ENCODE measurements at regions not wholly inside any gene's neighbourhood (a gene's known extent, or its start where the extent isn't known, plus 50 kb on each side); places are given as distances from the start of the nearest gene placed in this dataset.

DNA sequence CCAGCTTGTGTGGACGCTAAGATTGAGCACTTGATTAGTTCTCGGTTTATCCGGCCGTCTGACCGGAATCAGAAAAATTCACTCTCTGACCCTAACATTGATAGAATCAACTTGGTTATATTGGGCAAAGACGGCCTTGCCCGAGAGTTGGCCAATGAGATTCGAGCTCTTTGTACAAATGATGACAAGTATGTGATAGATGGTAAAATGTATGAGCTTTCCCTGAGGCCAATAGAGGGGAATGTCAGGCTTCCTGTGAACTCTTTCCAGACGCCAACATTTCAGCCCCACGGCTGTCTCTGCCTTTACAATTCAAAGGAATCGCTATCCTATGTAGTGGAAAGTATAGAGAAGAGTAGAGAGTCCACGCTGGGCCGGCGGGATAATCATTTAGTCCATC, 59.6 kb downstream of the ARHGAP35 start:
- intact Hi-C loops (cut with micrococcal nuclease), result loop anchor here (10.0 kb wide), 1 partner anchor 56 kb away; the partner anchor contains the start of gene ARHGAP35
- BruUV-seq (replicated peaks), result no TSS peak
- DNase-seq (no peak), ATAC-seq (no peak)
- Histone ChIP-seq H4K20me1 (ENCODE audit: low read length) (no peaks in the 10 kb centered on the region), H3K9me3 (ENCODE audit: low read length) (no peaks in the 10 kb centered on the region), H3K27ac (ENCODE audit: low read length) (no peak overlapping the region), H3F3A (ENCODE audit: low read length, unreplicated experiment) (peaks cover 9% of the 10 kb centered on the region), H3K4me2 (ENCODE audit: low read length) (no peak overlapping the region), H3K79me2 (ENCODE audit: low read length) (peaks cover 86% of the 10 kb centered on the region), H3K9me2 (replicated peaks; ENCODE audit: low read length) (no peaks in the 10 kb centered on the region), H3K36me3 (ENCODE audit: low read depth, low read length) (peaks cover 22% of the 10 kb centered on the region), H3K4me3 (ENCODE audit: low read length) (no peak overlapping the region), H3K4me1 (ENCODE audit: insufficient read depth, low read length) (peaks cover 36% of the 10 kb centered on the region), H3K27me3 (ENCODE audit: low read length) (no peaks in the 10 kb centered on the region), H2AFZ (ENCODE audit: low read length) (no peak overlapping the region), H3K9ac (ENCODE audit: low read length) (no peak overlapping the region)
- no peak for TF ChIP-seq EZH2 (IDR thresholded peaks at IDR 0.05; ENCODE audit: low read length, unreplicated experiment)
- TF ChIP-seq, protein P1, sequence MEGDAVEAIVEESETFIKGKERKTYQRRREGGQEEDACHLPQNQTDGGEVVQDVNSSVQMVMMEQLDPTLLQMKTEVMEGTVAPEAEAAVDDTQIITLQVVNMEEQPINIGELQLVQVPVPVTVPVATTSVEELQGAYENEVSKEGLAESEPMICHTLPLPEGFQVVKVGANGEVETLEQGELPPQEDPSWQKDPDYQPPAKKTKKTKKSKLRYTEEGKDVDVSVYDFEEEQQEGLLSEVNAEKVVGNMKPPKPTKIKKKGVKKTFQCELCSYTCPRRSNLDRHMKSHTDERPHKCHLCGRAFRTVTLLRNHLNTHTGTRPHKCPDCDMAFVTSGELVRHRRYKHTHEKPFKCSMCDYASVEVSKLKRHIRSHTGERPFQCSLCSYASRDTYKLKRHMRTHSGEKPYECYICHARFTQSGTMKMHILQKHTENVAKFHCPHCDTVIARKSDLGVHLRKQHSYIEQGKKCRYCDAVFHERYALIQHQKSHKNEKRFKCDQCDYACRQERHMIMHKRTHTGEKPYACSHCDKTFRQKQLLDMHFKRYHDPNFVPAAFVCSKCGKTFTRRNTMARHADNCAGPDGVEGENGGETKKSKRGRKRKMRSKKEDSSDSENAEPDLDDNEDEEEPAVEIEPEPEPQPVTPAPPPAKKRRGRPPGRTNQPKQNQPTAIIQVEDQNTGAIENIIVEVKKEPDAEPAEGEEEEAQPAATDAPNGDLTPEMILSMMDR (conservative IDR thresholded peaks at IDR 0.05; ENCODE audit: low read depth, low read length), result no peak
- no peak for TF ChIP-seq EZH2phosphoT487 (IDR thresholded peaks at IDR 0.05; ENCODE audit: borderline replicate concordance, low read length)
- CTCF ChIA-PET, result no interaction called here
- POLR2A ChIA-PET (ENCODE audit: unreplicated experiment), result no interaction called here

DNA sequence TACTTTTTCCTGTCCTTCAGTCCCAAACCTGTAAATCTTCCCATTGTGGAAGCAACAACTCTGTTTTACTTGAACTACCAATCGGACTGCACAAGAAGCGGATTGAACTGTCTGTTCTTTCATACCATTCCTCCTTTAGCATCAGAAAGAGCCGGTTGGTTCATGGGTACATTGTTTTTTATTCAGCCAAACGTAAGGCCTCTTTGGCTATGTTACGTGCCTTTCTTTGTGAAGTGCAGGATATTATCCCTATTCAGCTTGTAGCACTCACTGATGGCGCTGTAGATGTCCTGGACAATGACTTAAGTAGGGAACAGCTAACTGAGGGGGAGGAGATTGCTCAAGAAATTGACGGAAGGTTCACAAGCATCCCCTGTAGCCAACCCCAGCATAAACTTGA, 60.3 kb downstream of the ARHGAP35 start:
- DNase-seq, result no peak
- Histone ChIP-seq H3K9ac (ENCODE audit: low read length) (no peak overlapping the region), H3K4me2 (ENCODE audit: low read length) (no peak overlapping the region), H4K20me1 (ENCODE audit: low read length) (no peaks in the 10 kb centered on the region), H3K36me3 (ENCODE audit: low read depth, low read length) (peaks cover 22% of the 10 kb centered on the region), H3K27ac (ENCODE audit: low read length) (no peak overlapping the region), H3K27me3 (ENCODE audit: low read length) (no peaks in the 10 kb centered on the region), H3K4me3 (ENCODE audit: low read length) (no peak overlapping the region), H3K9me2 (replicated peaks; ENCODE audit: low read length) (no peaks in the 10 kb centered on the region), H3K4me1 (ENCODE audit: insufficient read depth, low read length) (peaks cover 43% of the 10 kb centered on the region), H3F3A (ENCODE audit: low read length, unreplicated experiment) (peaks cover 11% of the 10 kb centered on the region), H2AFZ (ENCODE audit: low read length) (no peak overlapping the region), H3K79me2 (ENCODE audit: low read length) (peaks cover 82% of the 10 kb centered on the region), H3K9me3 (ENCODE audit: low read length) (no peaks in the 10 kb centered on the region)
- no peak for ATAC-seq
- CTCF ChIA-PET, result no interaction called here
- no TSS peak for BruUV-seq (replicated peaks)
- TF ChIP-seq EZH2phosphoT487 (IDR thresholded peaks at IDR 0.05; ENCODE audit: borderline replicate concordance, low read length), result no peak
- TF ChIP-seq EZH2 (IDR thresholded peaks at IDR 0.05; ENCODE audit: low read length, unreplicated experiment), result no peak
- TF ChIP-seq, protein P1 (conservative IDR thresholded peaks at IDR 0.05; ENCODE audit: low read depth, low read length), result no peak
- intact Hi-C loops (cut with micrococcal nuclease), result loop anchor here (10.0 kb wide), 1 partner anchor 56 kb away; the partner anchor contains the start of gene ARHGAP35
- POLR2A ChIA-PET (ENCODE audit: unreplicated experiment), result no interaction called here

DNA sequence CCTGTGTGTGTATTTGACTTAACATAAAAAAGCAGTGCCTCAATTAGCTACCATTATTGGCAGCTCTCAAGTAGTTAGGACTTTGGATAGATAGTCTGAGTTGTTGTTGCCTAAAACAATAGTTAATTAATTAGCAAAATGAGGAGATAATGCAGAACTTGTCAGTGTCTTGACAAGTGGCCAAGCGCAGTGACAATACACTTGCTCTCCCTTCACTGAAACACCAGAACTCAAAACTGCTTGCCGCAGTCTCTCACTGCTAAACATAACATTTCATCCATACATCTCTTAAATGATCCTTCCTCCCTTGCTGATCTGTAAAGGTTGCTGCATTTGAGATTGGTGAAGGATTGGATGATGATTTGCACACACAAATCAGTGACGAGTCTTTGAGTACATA, 61.7 kb downstream of the ARHGAP35 start:
- ChIA-PET POLR2A (ENCODE audit: unreplicated experiment) (no interaction called here), CTCF (no interaction called here)
- no peak for DNase-seq
- H3K9ac ChIP-seq (ENCODE audit: low read length), result no peak overlapping the region
- peaks cover 13% of the 10 kb centered on the region for H3F3A ChIP-seq (ENCODE audit: low read length, unreplicated experiment)
- peaks cover 83% of the 10 kb centered on the region for H3K79me2 ChIP-seq (ENCODE audit: low read length)
- no peaks in the 10 kb centered on the region for H3K9me3 ChIP-seq (ENCODE audit: low read length)
- H4K20me1 ChIP-seq (ENCODE audit: low read length), result no peaks in the 10 kb centered on the region
- no peak overlapping the region for H3K27ac ChIP-seq (ENCODE audit: low read length)
- ATAC-seq, result no peak
- H3K27me3 ChIP-seq (ENCODE audit: low read length), result no peaks in the 10 kb centered on the region
- H3K4me3 ChIP-seq (ENCODE audit: low read length), result no peak overlapping the region
- TF ChIP-seq EZH2 (IDR thresholded peaks at IDR 0.05; ENCODE audit: low read length, unreplicated experiment) (no peak), EZH2phosphoT487 (IDR thresholded peaks at IDR 0.05; ENCODE audit: borderline replicate concordance, low read length) (no peak)
- TF ChIP-seq, protein P1 (conservative IDR thresholded peaks at IDR 0.05; ENCODE audit: low read depth, low read length), result no peak
- BruUV-seq (replicated peaks), result no TSS peak
- peaks cover 51% of the 10 kb centered on the region for H3K4me1 ChIP-seq (ENCODE audit: insufficient read depth, low read length)
- no peak overlapping the region for H3K4me2 ChIP-seq (ENCODE audit: low read length)
- H3K9me2 ChIP-seq (replicated peaks; ENCODE audit: low read length), result no peaks in the 10 kb centered on the region
- H3K36me3 ChIP-seq (ENCODE audit: low read depth, low read length), result peaks cover 22% of the 10 kb centered on the region
- intact Hi-C loops (cut with micrococcal nuclease), result loop anchor here (10.0 kb wide), 1 partner anchor 58 kb away; the partner anchor contains the start of gene ARHGAP35
- H2AFZ ChIP-seq (ENCODE audit: low read length), result no peak overlapping the region

Measured in PC-3 (cell line).